SK-N-SH (cell line): ENCODE measurements at regions not wholly inside any gene's neighbourhood (a gene's known extent, or its start where the extent isn't known, plus 50 kb on each side); places are given as distances from the start of the nearest gene placed in this dataset.

Source experiments
- CTCF ChIA-PET: fragments of 300-600, 350-600 bp; formaldehyde crosslinking; extraction: SDS; loops from one replicate; lab custom pipeline; 2021; lab: Yijun Ruan, JAX
- POLR2A ChIA-PET: fragments of 350-600 bp; sonication (Branson Sonifier 250); formaldehyde crosslinking; extraction: SDS; loops from one replicate; lab custom pipeline; 2020; ENCODE audit warnings: antibody characterized with exemption, inconsistent platforms; lab: Yijun Ruan, JAX
- DNase-seq: peaks from one replicate; pipeline ENCODE4 v3.0.0; 2012
- H2AFZ ChIP-seq: fragments of 200-600 bp; sonication (generic); 2 replicates; pipeline ENCODE4 v1.8.1; 2016; ENCODE audit warnings: antibody characterized with exemption, mild to moderate bottlenecking, low read depth
- H3F3A ChIP-seq: fragments of 200-600 bp; sonication (generic); replicated peaks from 2 replicates; pipeline ENCODE3; 2016; ENCODE audit warnings: antibody characterized with exemption, mild to moderate bottlenecking; ENCODE audit not compliant: insufficient read depth
- H3K27ac ChIP-seq, 2 experiments: fragments of 200-500 bp in 1 of 2; fragments of 200-600 bp in 1 of 2; sonication (Bioruptor generic) in 1 of 2; sonication (generic), shearing (Covaris generic) in 1 of 2; 2 replicates each; pipeline versions ENCODE4 v1.5.1 to v1.6.1; 2014 to 2016; ENCODE audit warnings: low read depth in 2 of 2, inconsistent platforms in 1 of 2, low read length in 1 of 2, mild to moderate bottlenecking in 1 of 2, mixed read lengths in 1 of 2
- H3K27me3 ChIP-seq: fragments of 200-600 bp; sonication (generic), shearing (Covaris generic); 2 replicates; pipeline ENCODE4 v1.6.1; 2016; ENCODE audit warnings: mixed run types; ENCODE audit not compliant: insufficient read depth
- H3K36me3 ChIP-seq, 2 experiments: fragments of 200-500 bp in 1 of 2; fragments of 200-600 bp in 1 of 2; sonication (Bioruptor generic) in 1 of 2; sonication (generic) in 1 of 2; replicated peaks in 1 of 2; 2 replicates each; pipeline versions ENCODE3 to v1.5.1; 2014 to 2016; ENCODE audit warnings: low read length in 1 of 2, mild to moderate bottlenecking in 1 of 2; ENCODE audit not compliant: insufficient read depth in 2 of 2, control insufficient read depth in 1 of 2
- H3K4me1 ChIP-seq, 2 experiments: fragments of 200-500 bp in 1 of 2; fragments of 200-600 bp in 1 of 2; sonication (Bioruptor generic) in 1 of 2; sonication (generic), shearing (Covaris generic) in 1 of 2; 2 replicates each; pipeline versions ENCODE4 v1.5.1 to v1.6.1; 2014 to 2016; ENCODE audit warnings: low read depth in 1 of 2, low read length in 1 of 2, mixed run types in 1 of 2; ENCODE audit not compliant: insufficient read depth in 2 of 2, control insufficient read depth in 1 of 2
- H3K4me2 ChIP-seq: fragments of 200-600 bp; sonication (generic), shearing (Covaris generic); 2 replicates; pipeline ENCODE4 v1.6.1; 2017; ENCODE audit warnings: mixed run types
- H3K4me3 ChIP-seq, 2 experiments: fragments of 200-500 bp in 1 of 2; fragments of 200-600 bp in 1 of 2; sonication (Bioruptor generic) in 1 of 2; sonication (generic), shearing (Covaris generic) in 1 of 2; 2 replicates each; pipeline versions ENCODE4 v1.5.1 to v1.8.1; 2014 to 2016; ENCODE audit warnings: low read depth in 2 of 2, inconsistent platforms in 1 of 2, low read length in 1 of 2, mild to moderate bottlenecking in 1 of 2, mixed read lengths in 1 of 2, moderate library complexity in 1 of 2
- H3K79me2 ChIP-seq: fragments of 200-600 bp; sonication (generic); 2 replicates; pipeline ENCODE4 v1.8.1; 2017; ENCODE audit warnings: mild to moderate bottlenecking; ENCODE audit not compliant: insufficient read depth
- H3K9ac ChIP-seq: fragments of 200-600 bp; sonication (generic); 2 replicates; pipeline ENCODE4 v1.6.1; 2017; ENCODE audit warnings: mixed run types
- H3K9me2 ChIP-seq: fragments of 200-600 bp; sonication (generic); 2 replicates; pipeline ENCODE4 v1.6.1; 2017; ENCODE audit warnings: mixed run types
- H3K9me3 ChIP-seq: fragments of 200-600 bp; sonication (generic); 2 replicates; pipeline ENCODE4 v1.6.1; 2017; ENCODE audit warnings: mixed run types, mild to moderate bottlenecking, moderate library complexity
- H4K20me1 ChIP-seq: fragments of 200-600 bp; sonication (generic); 2 replicates; pipeline ENCODE4 v1.6.1; 2017; ENCODE audit warnings: mild to moderate bottlenecking, mixed run types; ENCODE audit not compliant: insufficient read depth
- CHD2 ChIP-seq: fragments of 150-350 bp; IDR thresholded peaks from 2 replicates; pipeline ENCODE4 v1.6.1; 2018; ENCODE audit warnings: low read length; ENCODE audit not compliant: partially characterized antibody
- EZH2phosphoT487 ChIP-seq: fragments of 200-600 bp; sonication (generic); IDR thresholded peaks from 2 replicates; pipeline ENCODE4 v1.6.1; 2017; ENCODE audit warnings: low read depth, mixed run types, mild to moderate bottlenecking, antibody characterized with exemption, moderate library complexity, borderline replicate concordance
- FOSL2 ChIP-seq: IDR thresholded peaks from 2 replicates; pipeline ENCODE4 v1.4.0; 2012; ENCODE audit warnings: low read depth, mild to moderate bottlenecking, moderate library complexity, borderline replicate concordance
- FOXJ3 ChIP-seq: sonication (generic); formaldehyde crosslinking; IDR thresholded peaks from 2 replicates; pipeline ENCODE4 v1.5.1; 2020; ENCODE audit warnings: mild to moderate bottlenecking, missing genetic modification reagents
- MEF2A ChIP-seq: IDR thresholded peaks from 2 replicates; pipeline ENCODE4 v1.4.0; 2012; ENCODE audit warnings: low read depth, borderline replicate concordance
- NFIC ChIP-seq: IDR thresholded peaks from 2 replicates; pipeline ENCODE4 v1.4.0; 2012; ENCODE audit warnings: borderline replicate concordance
- RFX5 ChIP-seq: IDR thresholded peaks from 2 replicates; pipeline ENCODE4 v1.6.1; 2012; ENCODE audit warnings: mild to moderate bottlenecking, improper control_type of control experiment, low read length
- WGBS: methylation state at CpG from one replicate; pipeline ENCODE4 v1.1.6; 2017; ENCODE audit warnings: low lambda C conversion rate; 5-methylcytosine and 5-hydroxymethylcytosine counted together
- TF ChIP-seq, protein P1 (sequence below): fragments of 200-600 bp; sonication (generic); IDR thresholded peaks from 2 replicates; pipeline ENCODE4 v1.6.1; 2017; ENCODE audit warnings: antibody characterized with exemption, mild to moderate bottlenecking, moderate library complexity
- TF ChIP-seq, protein P2 (sequence below): IDR thresholded peaks from 2 replicates; pipeline ENCODE4; 2012
- TF ChIP-seq, protein P3 (sequence below): IDR thresholded peaks from 2 replicates; pipeline ENCODE4 v1.6.1; 2012; ENCODE audit warnings: mild to moderate bottlenecking, low read depth, low read length, moderate library complexity
- TF ChIP-seq, protein P4 (sequence below): fragments of 150-350 bp; IDR thresholded peaks from 2 replicates; pipeline ENCODE4 v1.6.1; 2016; ENCODE audit warnings: mild to moderate bottlenecking, low read depth, low read length

DNA sequence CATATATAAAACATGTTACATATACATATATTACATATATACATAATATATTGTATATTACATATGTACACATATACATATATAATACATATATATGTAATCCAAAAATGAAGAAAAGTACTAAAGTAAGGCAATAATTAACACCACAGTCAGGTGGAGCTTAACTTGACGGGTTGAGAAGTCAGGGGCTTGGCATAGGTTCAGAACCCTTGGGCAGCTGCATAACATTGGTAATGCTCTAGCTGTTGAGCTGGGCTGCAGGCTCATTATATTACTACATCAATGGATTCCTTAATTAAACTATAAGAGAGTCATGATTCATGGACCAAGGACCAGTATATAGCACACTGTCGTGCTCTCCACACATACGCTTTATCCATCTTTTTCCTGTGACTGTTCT, 435.2 kb upstream of the ADAMTS16 start:
- WGBS = 2% methylated on average over 3 of the region's 3 CpGs

More for the DNA sequence above, 435.2 kb upstream of the ADAMTS16 start:
- Histone ChIP-seq H3K27ac (no peak overlapping the region), H3K9me3 (no peaks in the 10 kb centered on the region), H3K4me3 (no peak overlapping the region), H3K4me2 (no peak overlapping the region), H3K9ac (no peak overlapping the region), H4K20me1 (no peaks in the 10 kb centered on the region), H3K27me3 (no peaks in the 10 kb centered on the region), H3K9me2 (no peaks in the 10 kb centered on the region), H2AFZ (no peak overlapping the region), H3K36me3 (no peaks in the 10 kb centered on the region), H3F3A (no peaks in the 10 kb centered on the region), H3K4me1 (0 out of 4 replicates have a peak, but pooled peaks cover 0 to under 1% of the 10 kb centered on the region in 2 experiments), H3K79me2 (no peaks in the 10 kb centered on the region)
- POLR2A ChIA-PET = no interaction called here
- DNase-seq = no peak
- TF ChIP-seq, protein P1, sequence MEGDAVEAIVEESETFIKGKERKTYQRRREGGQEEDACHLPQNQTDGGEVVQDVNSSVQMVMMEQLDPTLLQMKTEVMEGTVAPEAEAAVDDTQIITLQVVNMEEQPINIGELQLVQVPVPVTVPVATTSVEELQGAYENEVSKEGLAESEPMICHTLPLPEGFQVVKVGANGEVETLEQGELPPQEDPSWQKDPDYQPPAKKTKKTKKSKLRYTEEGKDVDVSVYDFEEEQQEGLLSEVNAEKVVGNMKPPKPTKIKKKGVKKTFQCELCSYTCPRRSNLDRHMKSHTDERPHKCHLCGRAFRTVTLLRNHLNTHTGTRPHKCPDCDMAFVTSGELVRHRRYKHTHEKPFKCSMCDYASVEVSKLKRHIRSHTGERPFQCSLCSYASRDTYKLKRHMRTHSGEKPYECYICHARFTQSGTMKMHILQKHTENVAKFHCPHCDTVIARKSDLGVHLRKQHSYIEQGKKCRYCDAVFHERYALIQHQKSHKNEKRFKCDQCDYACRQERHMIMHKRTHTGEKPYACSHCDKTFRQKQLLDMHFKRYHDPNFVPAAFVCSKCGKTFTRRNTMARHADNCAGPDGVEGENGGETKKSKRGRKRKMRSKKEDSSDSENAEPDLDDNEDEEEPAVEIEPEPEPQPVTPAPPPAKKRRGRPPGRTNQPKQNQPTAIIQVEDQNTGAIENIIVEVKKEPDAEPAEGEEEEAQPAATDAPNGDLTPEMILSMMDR = no peak
- TF ChIP-seq, protein P2, sequence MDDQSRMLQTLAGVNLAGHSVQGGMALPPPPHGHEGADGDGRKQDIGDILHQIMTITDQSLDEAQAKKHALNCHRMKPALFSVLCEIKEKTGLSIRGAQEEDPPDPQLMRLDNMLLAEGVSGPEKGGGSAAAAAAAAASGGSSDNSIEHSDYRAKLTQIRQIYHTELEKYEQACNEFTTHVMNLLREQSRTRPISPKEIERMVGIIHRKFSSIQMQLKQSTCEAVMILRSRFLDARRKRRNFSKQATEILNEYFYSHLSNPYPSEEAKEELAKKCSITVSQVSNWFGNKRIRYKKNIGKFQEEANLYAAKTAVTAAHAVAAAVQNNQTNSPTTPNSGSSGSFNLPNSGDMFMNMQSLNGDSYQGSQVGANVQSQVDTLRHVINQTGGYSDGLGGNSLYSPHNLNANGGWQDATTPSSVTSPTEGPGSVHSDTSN = no peak
- TF ChIP-seq, protein P3, sequence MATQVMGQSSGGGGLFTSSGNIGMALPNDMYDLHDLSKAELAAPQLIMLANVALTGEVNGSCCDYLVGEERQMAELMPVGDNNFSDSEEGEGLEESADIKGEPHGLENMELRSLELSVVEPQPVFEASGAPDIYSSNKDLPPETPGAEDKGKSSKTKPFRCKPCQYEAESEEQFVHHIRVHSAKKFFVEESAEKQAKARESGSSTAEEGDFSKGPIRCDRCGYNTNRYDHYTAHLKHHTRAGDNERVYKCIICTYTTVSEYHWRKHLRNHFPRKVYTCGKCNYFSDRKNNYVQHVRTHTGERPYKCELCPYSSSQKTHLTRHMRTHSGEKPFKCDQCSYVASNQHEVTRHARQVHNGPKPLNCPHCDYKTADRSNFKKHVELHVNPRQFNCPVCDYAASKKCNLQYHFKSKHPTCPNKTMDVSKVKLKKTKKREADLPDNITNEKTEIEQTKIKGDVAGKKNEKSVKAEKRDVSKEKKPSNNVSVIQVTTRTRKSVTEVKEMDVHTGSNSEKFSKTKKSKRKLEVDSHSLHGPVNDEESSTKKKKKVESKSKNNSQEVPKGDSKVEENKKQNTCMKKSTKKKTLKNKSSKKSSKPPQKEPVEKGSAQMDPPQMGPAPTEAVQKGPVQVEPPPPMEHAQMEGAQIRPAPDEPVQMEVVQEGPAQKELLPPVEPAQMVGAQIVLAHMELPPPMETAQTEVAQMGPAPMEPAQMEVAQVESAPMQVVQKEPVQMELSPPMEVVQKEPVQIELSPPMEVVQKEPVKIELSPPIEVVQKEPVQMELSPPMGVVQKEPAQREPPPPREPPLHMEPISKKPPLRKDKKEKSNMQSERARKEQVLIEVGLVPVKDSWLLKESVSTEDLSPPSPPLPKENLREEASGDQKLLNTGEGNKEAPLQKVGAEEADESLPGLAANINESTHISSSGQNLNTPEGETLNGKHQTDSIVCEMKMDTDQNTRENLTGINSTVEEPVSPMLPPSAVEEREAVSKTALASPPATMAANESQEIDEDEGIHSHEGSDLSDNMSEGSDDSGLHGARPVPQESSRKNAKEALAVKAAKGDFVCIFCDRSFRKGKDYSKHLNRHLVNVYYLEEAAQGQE = no peak
- no peak for TF ChIP-seq RFX5
- no peak for TF ChIP-seq FOSL2
- no peak for TF ChIP-seq CHD2
- TF ChIP-seq MEF2A = no peak
- no peak for TF ChIP-seq FOXJ3 (CRISPR knock-in tag)
- TF ChIP-seq, protein P4, sequence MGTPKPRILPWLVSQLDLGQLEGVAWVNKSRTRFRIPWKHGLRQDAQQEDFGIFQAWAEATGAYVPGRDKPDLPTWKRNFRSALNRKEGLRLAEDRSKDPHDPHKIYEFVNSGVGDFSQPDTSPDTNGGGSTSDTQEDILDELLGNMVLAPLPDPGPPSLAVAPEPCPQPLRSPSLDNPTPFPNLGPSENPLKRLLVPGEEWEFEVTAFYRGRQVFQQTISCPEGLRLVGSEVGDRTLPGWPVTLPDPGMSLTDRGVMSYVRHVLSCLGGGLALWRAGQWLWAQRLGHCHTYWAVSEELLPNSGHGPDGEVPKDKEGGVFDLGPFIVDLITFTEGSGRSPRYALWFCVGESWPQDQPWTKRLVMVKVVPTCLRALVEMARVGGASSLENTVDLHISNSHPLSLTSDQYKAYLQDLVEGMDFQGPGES = no peak
- no peak for TF ChIP-seq NFIC
- no peak for TF ChIP-seq EZH2phosphoT487
- CTCF ChIA-PET = no interaction called here
